NB4 (cell line): ENCODE measurements at regions not wholly inside any gene's neighbourhood (a gene's known extent, or its start where the extent isn't known, plus 50 kb on each side); places are given as distances from the start of the nearest gene placed in this dataset.

Source experiments
- MAX ChIP-seq: IDR thresholded peaks from 2 replicates; pipeline ENCODE4 v1.6.1; 2011; ENCODE audit warnings: low read depth, low read length
- MYC ChIP-seq: IDR thresholded peaks from 2 replicates; pipeline ENCODE4 v1.6.1; 2011; ENCODE audit warnings: low read depth, low read length
- POLR2A ChIP-seq: IDR thresholded peaks from 2 replicates; pipeline ENCODE4 v1.6.1; 2011; ENCODE audit warnings: mild to moderate bottlenecking; ENCODE audit not compliant: insufficient read length; ENCODE audit errors: extremely low read depth
- TF ChIP-seq, protein P1 (sequence below): IDR thresholded peaks from one replicate; pipeline ENCODE4 v1.5.1; 2012; ENCODE audit warnings: low read depth, low read length

- TF ChIP-seq, protein P1, sequence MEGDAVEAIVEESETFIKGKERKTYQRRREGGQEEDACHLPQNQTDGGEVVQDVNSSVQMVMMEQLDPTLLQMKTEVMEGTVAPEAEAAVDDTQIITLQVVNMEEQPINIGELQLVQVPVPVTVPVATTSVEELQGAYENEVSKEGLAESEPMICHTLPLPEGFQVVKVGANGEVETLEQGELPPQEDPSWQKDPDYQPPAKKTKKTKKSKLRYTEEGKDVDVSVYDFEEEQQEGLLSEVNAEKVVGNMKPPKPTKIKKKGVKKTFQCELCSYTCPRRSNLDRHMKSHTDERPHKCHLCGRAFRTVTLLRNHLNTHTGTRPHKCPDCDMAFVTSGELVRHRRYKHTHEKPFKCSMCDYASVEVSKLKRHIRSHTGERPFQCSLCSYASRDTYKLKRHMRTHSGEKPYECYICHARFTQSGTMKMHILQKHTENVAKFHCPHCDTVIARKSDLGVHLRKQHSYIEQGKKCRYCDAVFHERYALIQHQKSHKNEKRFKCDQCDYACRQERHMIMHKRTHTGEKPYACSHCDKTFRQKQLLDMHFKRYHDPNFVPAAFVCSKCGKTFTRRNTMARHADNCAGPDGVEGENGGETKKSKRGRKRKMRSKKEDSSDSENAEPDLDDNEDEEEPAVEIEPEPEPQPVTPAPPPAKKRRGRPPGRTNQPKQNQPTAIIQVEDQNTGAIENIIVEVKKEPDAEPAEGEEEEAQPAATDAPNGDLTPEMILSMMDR: no peak
- TF ChIP-seq POLR2A (no peak), MAX (no peak), MYC (no peak)
Observed at GRCh38 chr6:40689185-40689584, 102.0 kb upstream of the LRFN2 start.
